NCI-H1694 (cell line): ENCODE measurements at regions not wholly inside any gene's neighbourhood (a gene's known extent, or its start where the extent isn't known, plus 50 kb on each side); places are given as distances from the start of the nearest gene placed in this dataset.

ENCODE experiments used
- DNase-seq: peaks from one replicate; lab custom pipeline; 2025; lab: John Stamatoyannopoulos, UW

GRCh38 chr12:114936148-114937079 is 252.4 kb upstream of the TBX3 start:
- no peak for DNase-seq

DNA sequence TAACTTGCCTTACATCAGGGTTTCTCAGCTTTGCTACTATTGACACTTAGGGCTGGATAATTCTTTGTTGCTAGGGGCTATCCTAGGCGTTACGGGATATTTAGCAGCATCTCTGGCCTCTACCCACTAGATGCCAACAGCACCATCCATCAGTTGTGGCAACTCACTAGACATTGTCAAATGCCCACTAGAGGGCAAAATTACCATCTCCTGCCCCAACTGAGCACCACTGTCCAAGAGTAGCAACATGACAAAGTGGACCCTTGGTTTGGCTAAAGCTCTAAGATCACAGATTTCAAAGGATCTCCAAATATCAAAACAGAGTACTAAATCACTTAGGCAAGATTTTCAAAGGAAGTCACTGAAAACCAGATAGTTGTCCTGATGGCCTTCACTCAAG is 251.7 kb upstream of the TBX3 start:
- no peak for DNase-seq

GRCh38 chr12:114933428-114934160 is 249.6 kb upstream of the TBX3 start:
- no peak for DNase-seq

DNA sequence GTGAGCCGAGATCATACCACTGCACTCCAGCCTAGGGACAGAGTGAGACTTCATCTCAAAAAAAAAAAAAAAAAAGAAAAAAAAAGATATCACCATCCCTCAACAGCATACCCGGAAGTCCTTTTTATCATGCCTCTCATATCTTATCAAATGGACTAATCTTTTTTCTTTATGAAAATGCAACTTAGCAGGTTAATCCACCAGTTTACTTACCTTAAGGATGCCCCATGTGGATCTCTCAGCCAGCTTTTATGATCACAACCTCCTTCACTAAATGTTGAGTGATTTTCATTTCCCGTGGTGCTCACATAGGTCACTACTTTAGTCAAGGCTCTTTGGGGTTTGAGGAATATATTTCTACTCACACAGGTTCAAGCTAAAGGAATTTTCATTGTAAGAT is 248.8 kb upstream of the TBX3 start:
- no peak for DNase-seq

GRCh38 chr12:114931025-114931424 is 247.1 kb upstream of the TBX3 start:
- no peak for DNase-seq

- DNase-seq: no peak
Observed at GRCh38 chr12:114926341-114926740, 242.4 kb upstream of the TBX3 start.

DNA sequence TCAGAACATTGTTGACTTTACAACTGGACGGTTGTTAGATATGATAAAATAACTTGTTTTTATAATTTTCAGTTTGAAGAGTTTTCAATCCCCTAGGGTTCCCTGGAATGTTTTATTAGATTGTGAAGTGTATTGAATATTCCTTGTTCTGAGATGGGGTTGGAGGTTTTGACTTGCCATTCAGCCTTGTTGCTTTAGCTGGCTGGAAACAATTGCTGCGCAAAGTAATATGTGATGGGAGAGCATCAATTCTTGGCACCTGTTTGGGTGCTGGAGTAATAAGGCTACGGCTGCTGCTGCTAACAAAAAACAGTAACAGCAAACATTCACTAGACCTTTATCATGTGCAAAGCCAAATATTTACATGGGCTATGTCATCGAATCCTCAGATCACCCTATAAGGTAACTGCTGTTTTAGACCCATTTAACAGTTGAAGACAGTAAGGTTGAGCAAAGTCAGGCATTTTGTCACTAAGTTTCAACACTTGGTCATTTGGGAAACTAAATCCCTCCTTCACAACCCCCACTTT is 241.0 kb upstream of the TBX3 start:
- DNase-seq: no peak

- DNase-seq: no peak
Observed at GRCh38 chr12:114921781-114922180, 237.8 kb upstream of the TBX3 start.

GRCh38 chr12:114920771-114921554 is 237.0 kb upstream of the TBX3 start:
- no peak for DNase-seq

GRCh38 chr12:114919479-114919878 is 235.5 kb upstream of the TBX3 start:
- DNase-seq: no peak

- DNase-seq: no peak
Observed at GRCh38 chr12:114918535-114919233, 234.7 kb upstream of the TBX3 start.

- no peak for DNase-seq
Observed at GRCh38 chr12:114917953-114918352, 234.0 kb upstream of the TBX3 start.

- no peak for DNase-seq
Observed at GRCh38 chr12:114917307-114917706, 233.3 kb upstream of the TBX3 start.

DNA sequence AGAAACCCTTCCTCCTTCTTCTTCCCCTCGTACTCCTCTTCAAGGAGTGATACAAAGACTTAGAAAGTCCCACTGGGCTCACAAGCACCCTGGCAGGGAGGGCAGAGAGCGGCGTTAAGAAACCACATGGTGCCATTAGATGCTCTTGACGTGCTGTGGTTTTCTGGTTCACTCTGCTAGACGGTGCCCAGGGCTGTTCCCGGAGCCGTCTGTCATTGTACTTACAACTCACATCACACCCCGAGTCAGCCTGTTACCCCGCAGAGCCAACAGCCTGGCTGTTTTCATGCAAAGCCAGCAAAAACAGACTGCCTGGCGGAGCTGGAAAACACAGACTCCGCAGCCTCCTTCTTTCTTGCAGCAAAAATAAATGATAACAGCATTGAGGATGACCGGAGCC is 232.6 kb upstream of the TBX3 start:
- DNase-seq: no peak

- DNase-seq: no peak
Observed at GRCh38 chr12:114916124-114916523, 232.1 kb upstream of the TBX3 start.

DNA sequence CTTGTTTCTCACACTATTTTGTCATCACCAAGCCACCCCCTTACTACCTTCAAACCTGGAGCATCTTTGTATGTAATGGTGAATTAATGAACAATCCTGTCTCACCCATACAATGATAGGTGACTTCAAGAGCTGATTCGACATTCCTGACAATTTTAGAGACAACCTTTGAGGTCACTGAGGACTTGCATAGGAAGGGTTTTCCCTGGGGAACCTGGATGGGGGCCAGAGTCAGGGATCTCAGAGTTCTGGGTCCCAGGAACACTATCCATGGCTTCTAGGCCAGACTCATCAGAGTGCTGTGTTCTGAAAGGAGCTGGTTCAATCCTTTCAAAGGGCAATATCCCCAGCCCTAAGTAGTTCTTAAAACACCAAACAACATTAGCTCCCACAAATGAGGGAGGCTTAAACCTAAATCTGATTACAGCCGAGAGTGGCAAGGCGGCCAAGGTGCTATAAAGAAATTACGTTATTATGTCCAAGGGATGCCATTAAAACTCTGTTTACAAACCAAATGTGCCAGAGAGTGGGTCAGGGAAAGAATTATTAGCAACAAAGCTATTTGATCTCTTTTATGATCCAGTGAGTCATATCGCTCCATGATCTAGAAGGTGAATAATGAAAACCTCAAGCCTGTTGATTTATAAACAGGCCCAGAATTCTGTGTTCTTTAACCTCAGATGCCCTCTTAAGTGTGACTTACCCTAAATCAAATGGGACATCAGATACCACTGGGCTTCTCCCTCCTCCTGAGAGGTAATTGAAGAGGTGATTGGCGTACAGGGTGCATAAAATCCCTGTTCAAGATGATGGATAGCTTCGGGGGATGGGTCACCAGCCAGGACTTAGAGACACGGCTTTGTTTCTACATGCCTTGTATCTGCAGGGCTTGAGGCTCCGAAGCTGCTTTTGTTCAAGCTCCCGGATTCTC is 230.2 kb upstream of the TBX3 start:
- DNase-seq: no peak

DNA sequence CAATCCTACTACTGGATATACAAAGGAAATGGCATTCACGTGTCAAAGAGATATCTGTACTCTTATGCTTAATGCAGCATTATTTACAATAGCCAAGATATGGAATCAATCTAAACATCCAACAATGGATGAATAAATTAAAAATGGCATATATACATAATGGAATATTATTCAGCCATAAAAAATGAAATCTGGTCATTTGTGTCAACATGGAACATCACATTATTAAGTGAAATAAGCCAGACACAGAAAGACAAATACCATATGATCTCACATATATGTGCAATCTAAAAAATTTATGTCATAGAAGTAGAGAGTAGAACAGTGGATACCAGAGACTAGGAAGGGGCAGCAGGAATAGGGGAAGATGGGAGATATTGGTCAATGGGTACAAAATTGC is 228.8 kb upstream of the TBX3 start:
- DNase-seq: no peak

DNA sequence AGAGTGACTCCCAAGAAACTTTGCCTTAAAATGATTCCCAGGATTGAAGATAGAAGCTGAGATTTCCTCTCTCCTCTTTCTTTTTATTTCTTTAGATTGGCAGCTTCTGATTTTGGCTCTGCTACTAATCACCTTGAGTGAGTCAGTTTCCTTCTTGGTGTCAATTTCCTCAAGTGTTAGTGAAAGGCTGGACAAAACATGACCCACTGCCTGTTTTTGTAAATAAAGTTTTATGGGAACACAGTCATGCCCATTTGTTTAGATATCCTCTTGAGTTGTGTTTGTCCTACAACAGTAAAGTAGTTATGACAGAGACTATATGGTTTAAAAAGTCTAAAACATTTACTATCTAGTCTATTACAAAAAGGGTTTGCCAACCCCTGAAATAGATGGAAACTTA is 227.2 kb upstream of the TBX3 start:
- DNase-seq: no peak

GRCh38 chr12:114904254-114905003 is 220.5 kb upstream of the TBX3 start:
- DNase-seq: no peak
